Transverse colon (tissue), 4 donors: ENCODE measurements at regions not wholly inside any gene's neighbourhood (a gene's known extent, or its start where the extent isn't known, plus 50 kb on each side); places are given as distances from the start of the nearest gene placed in this dataset.
A peak's percentile ranks its signal among the peaks of the same experiment; 100 is the strongest.

Source experiments
- CTCF ChIP-seq, 5 experiments: fragments of 200-600 bp in 3 of 5; fragments of 450-650 bp in 2 of 5; sonication (generic) in 3 of 5; IDR thresholded peaks; 1 replicate in 2 of 5; 2 replicates in 3 of 5; pipeline ENCODE4 v1.5.1; 2016 to 2017; ENCODE audit warnings: antibody characterized with exemption in 5 of 5, inconsistent platforms in 3 of 5, mild to moderate bottlenecking in 2 of 5, moderate library complexity in 1 of 5
- EP300 ChIP-seq: sonication (generic); formaldehyde crosslinking; IDR thresholded peaks from one replicate; pipeline ENCODE4 v1.6.1; 2017; ENCODE audit warnings: antibody characterized with exemption, low read depth
- POLR2A ChIP-seq: fragments of 450-650 bp; IDR thresholded peaks from one replicate; pipeline ENCODE4 v1.6.1; 2016; ENCODE audit warnings: antibody characterized with exemption, mild to moderate bottlenecking, moderate library complexity
- POLR2AphosphoS5 ChIP-seq, 3 donors: sonication (generic); formaldehyde crosslinking; IDR thresholded peaks; one replicate each; pipeline ENCODE4 v1.6.1; 2016; ENCODE audit warnings: antibody characterized with exemption in 3 of 3

DNA sequence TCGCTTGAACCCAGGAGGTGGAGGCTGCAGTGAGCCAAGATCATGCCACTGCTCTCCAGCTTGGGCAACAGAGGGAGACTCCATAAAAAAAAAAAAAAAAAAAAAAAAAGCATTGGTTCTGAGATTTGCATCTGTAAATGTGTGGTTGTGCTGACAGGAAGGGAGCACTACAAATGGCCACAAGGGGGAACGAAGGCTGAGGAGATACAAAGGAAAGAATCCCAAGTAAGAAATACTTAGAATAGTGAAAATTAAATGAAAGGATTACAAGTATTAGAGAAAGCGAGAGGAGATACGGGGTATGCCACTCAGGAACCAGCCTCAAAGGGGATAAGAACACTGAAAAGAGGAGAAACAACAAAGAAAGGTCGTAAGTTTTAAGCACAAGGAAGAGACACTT, 284.9 kb downstream of the KLF12 start:
- TF ChIP-seq POLR2AphosphoS5 (IDR thresholded peaks at IDR 0.05) (no peak), CTCF (IDR thresholded peaks at IDR 0.05) (peak; percentile 26 to 39 (median 36)), POLR2A (no peak), EP300 (no peak)
